GM12878 (cell line): ENCODE measurements at regions not wholly inside any gene's neighbourhood (a gene's known extent, or its start where the extent isn't known, plus 50 kb on each side); places are given as distances from the start of the nearest gene placed in this dataset.

Source experiments
- ATAC-seq: fragments of 200-7000 bp; cut with Tn5 transposase; 3 replicates; pipeline ENCODE4 v1.9.1; 2020; ENCODE audit warnings: mild to moderate bottlenecking, moderate library complexity
- BruUV-seq: library from RNA; stranded (reverse); fragments of 400-500 nt; replicated peaks from 2 replicates; lab custom pipeline; 2021; lab: Mats Ljungman, UMichigan
- CTCF ChIA-PET: fragments of 300-600 bp; sonication (Branson Sonifier 250); formaldehyde crosslinking; extraction: SDS; loops from one replicate; lab custom pipeline; 2021; ENCODE audit warnings: inconsistent platforms; lab: Yijun Ruan, JAX
- POLR2A ChIA-PET: fragments of 350-600 bp; formaldehyde crosslinking; extraction: SDS; loops from one replicate; lab custom pipeline; 2021; ENCODE audit warnings: inconsistent platforms; lab: Charles Lee
- RAD21 ChIA-PET: fragments of 300-600 bp; sonication (Branson Sonifier 250); formaldehyde crosslinking; loops from one replicate; lab custom pipeline; 2023; ENCODE audit warnings: antibody characterized with exemption; ENCODE audit not compliant: unreplicated experiment; lab: Charles Lee
- SMC1A ChIA-PET: fragments of 300-600 bp; sonication (Branson Sonifier 250); formaldehyde crosslinking; loops from one replicate; lab custom pipeline; 2023; ENCODE audit not compliant: unreplicated experiment, uncharacterized antibody; lab: Charles Lee
- DNase-seq: peaks from one replicate; pipeline ENCODE4 v3.0.0-alpha.2; 2011; ENCODE audit warnings: low read depth, low spot score
- FAIRE-seq: peaks from 3 replicates; lab custom pipeline; 2011; peaks lifted over from hg19 to GRCh38; lab: Jason Lieb, UNC
- H2AFZ ChIP-seq: 2 replicates; pipeline ENCODE4 v1.6.0; 2011; ENCODE audit warnings: low read depth, low read length, control low read depth; ENCODE audit not compliant: control insufficient read depth
- H3K27ac ChIP-seq: 2 replicates; pipeline ENCODE4 v1.5.1; 2011; ENCODE audit warnings: control low read depth; ENCODE audit not compliant: control insufficient read depth, insufficient read depth
- H3K27me3 ChIP-seq, 2 experiments: replicated peaks in 1 of 2; 2 replicates each; pipeline versions ENCODE4 v1.6.0 to v1.6.1; 2011; ENCODE audit warnings: low read length in 1 of 2; ENCODE audit not compliant: control insufficient read depth in 2 of 2, insufficient read depth in 2 of 2
- H3K36me3 ChIP-seq, 2 experiments: 2 replicates each; pipeline ENCODE4 v1.5.1; 2011; ENCODE audit warnings: low read length in 1 of 2; ENCODE audit not compliant: control insufficient read depth in 2 of 2, insufficient read depth in 2 of 2
- H3K4me1 ChIP-seq: 2 replicates; pipeline ENCODE4 v1.6.1; 2011; ENCODE audit warnings: mild to moderate bottlenecking, low read length, moderate library complexity, mixed read lengths; ENCODE audit not compliant: control insufficient read depth, insufficient read depth
- H3K4me2 ChIP-seq: 2 replicates; pipeline ENCODE4 v1.6.0; 2011; ENCODE audit warnings: control low read depth; ENCODE audit not compliant: control insufficient read depth, insufficient read depth
- H3K4me3 ChIP-seq: fragments of 200-600 bp; sonication (generic); 2 replicates; pipeline ENCODE4 v1.5.1; 2016
- H3K79me2 ChIP-seq: 2 replicates; pipeline ENCODE4 v1.6.0; 2011; ENCODE audit warnings: low read length; ENCODE audit not compliant: control insufficient read depth, insufficient read depth
- H3K9ac ChIP-seq: 2 replicates; pipeline ENCODE4 v1.8.0; 2011; ENCODE audit warnings: low read length, control low read depth, mixed read lengths; ENCODE audit not compliant: control insufficient read depth, insufficient read depth
- H3K9me3 ChIP-seq: replicated peaks from 3 replicates; pipeline ENCODE4 v1.5.1; 2011; ENCODE audit warnings: mild to moderate bottlenecking, low read length; ENCODE audit not compliant: control insufficient read depth, insufficient read depth
- H4K20me1 ChIP-seq: 2 replicates; pipeline ENCODE4 v1.6.0; 2011; ENCODE audit not compliant: control insufficient read depth, insufficient read depth
- ATF2 ChIP-seq: IDR thresholded peaks from 2 replicates; pipeline ENCODE4 v1.6.1; 2012; ENCODE audit warnings: low read length, inconsistent platforms
- BCL11A ChIP-seq: IDR thresholded peaks from 2 replicates; pipeline ENCODE4 v1.6.1; 2011; ENCODE audit warnings: low read depth, low read length
- BRCA1 ChIP-seq: IDR thresholded peaks from 2 replicates; pipeline ENCODE4 v1.6.1; 2011; ENCODE audit warnings: low read depth, low read length, improper control_type of control experiment
- DPF2 ChIP-seq: fragments of 450-650 bp; IDR thresholded peaks from 2 replicates; pipeline ENCODE4 v1.6.1; 2017; ENCODE audit warnings: mild to moderate bottlenecking
- NFYA ChIP-seq: IDR thresholded peaks from 2 replicates; pipeline ENCODE4 v1.6.1; 2011; ENCODE audit warnings: low read depth, mild to moderate bottlenecking, low read length, improper control_type of control experiment, borderline replicate concordance
- ZNF384 ChIP-seq: IDR thresholded peaks from 2 replicates; pipeline ENCODE4 v1.6.1; 2012; ENCODE audit warnings: low read depth, mild to moderate bottlenecking, low read length, improper control_type of control experiment, borderline replicate concordance
- ZSCAN29 ChIP-seq: fragments of 450-650 bp; IDR thresholded peaks from 2 replicates; pipeline ENCODE4 v1.6.1; 2017; ENCODE audit warnings: mild to moderate bottlenecking, moderate library complexity
- WGBS: methylation state at CpG from one replicate; pipeline ENCODE4 v1.1.6; 2016; ENCODE audit warnings: low lambda C conversion rate; ENCODE audit not compliant: insufficient replicate concordance, insufficient coverage; ENCODE audit errors: missing lambda C conversion rate; 5-methylcytosine and 5-hydroxymethylcytosine counted together
- in situ Hi-C: fragments of 300-500 bp; cut with MboI; formaldehyde crosslinking; loops from 9 replicates; pipeline ENCODE4 v1.14.3; 2018; ENCODE audit warnings: mixed read lengths
- intact Hi-C: fragments of 100-400 bp; cut with micrococcal nuclease; formaldehyde crosslinking; loops from one replicate; pipeline ENCODE4 v1.14.2; 2022; ENCODE audit not compliant: unreplicated experiment

GRCh38 chrX:39957816-39958566 lies 139.8 kb downstream of the BCOR start:
- Histone ChIP-seq H3K36me3 (no peaks in the 10 kb centered on the region), H3K9me3 (no peaks in the 10 kb centered on the region; the same call in 2 of the 3 replicates), H3K4me3 (no peak overlapping the region), H4K20me1 (no peaks in the 10 kb centered on the region), H3K27me3 (no peaks in the 10 kb centered on the region), H3K4me1 (no peaks in the 10 kb centered on the region), H3K4me2 (no peak overlapping the region), H2AFZ (no peak overlapping the region), H3K9ac (no peak overlapping the region), H3K79me2 (no peaks in the 10 kb centered on the region), H3K27ac (no peak overlapping the region)
- in situ Hi-C loops, result no loop called here
- DNase-seq (no peak), FAIRE-seq (no peak), ATAC-seq (no peak)
- no peak for TF ChIP-seq BRCA1
- TF ChIP-seq BCL11A, result no peak
- TF ChIP-seq DPF2, result no peak
- no peak for TF ChIP-seq ZSCAN29
- no peak for TF ChIP-seq ATF2
- no peak for TF ChIP-seq ZNF384
- TF ChIP-seq NFYA, result no peak
- intact Hi-C loops, result no loop called here
- POLR2A ChIA-PET, result no interaction called here
- SMC1A ChIA-PET, result interaction anchor here (0.7 kb wide), 1 partner anchor 357 kb away, joined by 4 read pairs; no protein-coding TSS in a partner anchor
- BruUV-seq, result no TSS peak
- CTCF ChIA-PET, result no interaction called here
- WGBS, result 49% methylated on average over 7 of the region's 7 CpGs
- RAD21 ChIA-PET, result no interaction called here
